Sigmoid colon (tissue), 6 donors: ENCODE measurements at regions not wholly inside any gene's neighbourhood (a gene's known extent, or its start where the extent isn't known, plus 50 kb on each side); places are given as distances from the start of the nearest gene placed in this dataset.
"Not testable (repeated sequence)": the region's sequence is repeated elsewhere in the genome, so short reads cannot be mapped to it uniquely, and the experiment has no call there.

Experiments used
- DNase-seq: peaks from one replicate; pipeline ENCODE4 v3.0.0-alpha.2; 2019
- H3K27ac ChIP-seq, 4 donors: fragments of 200-600 bp; sonication (generic); one replicate each; pipeline ENCODE4 v1.5.1; 2016 to 2019; ENCODE audit warnings: mild to moderate bottlenecking in 1 of 4
- H3K27me3 ChIP-seq, 3 donors: fragments of 200-600 bp; sonication (generic); one replicate each; pipeline ENCODE4 v1.5.1; 2019; ENCODE audit warnings: mild to moderate bottlenecking in 1 of 3
- H3K36me3 ChIP-seq, 4 donors: fragments of 200-600 bp; sonication (generic); one replicate each; pipeline ENCODE4 v1.5.1; 2016 to 2019
- H3K4me1 ChIP-seq, 4 donors: fragments of 200-600 bp; sonication (generic); one replicate each; pipeline ENCODE4 v1.5.1; 2017 to 2019
- H3K4me3 ChIP-seq, 4 donors: fragments of 200-600 bp; sonication (generic); one replicate each; pipeline ENCODE4 v1.5.1; 2017 to 2019; ENCODE audit warnings: mild to moderate bottlenecking in 2 of 4, moderate library complexity in 1 of 4
- H3K9me3 ChIP-seq, 4 donors: fragments of 200-600 bp in 3 of 4; sonication (generic) in 3 of 4; one replicate each; pipeline versions ENCODE4 v1.5.1 to v1.6.1; 2013 to 2019
- CTCF ChIP-seq, 4 experiments: fragments of 450-650 bp in 3 of 4; fragments of 200-600 bp in 1 of 4; IDR thresholded peaks; one replicate each; pipeline ENCODE4 v1.5.1; 2016 to 2019; ENCODE audit warnings: antibody characterized with exemption in 4 of 4, mild to moderate bottlenecking in 3 of 4, moderate library complexity in 2 of 4
- EP300 ChIP-seq, 4 donors: sonication (generic); formaldehyde crosslinking; IDR thresholded peaks; one replicate each; pipeline ENCODE4 v1.6.1; 2017; ENCODE audit warnings: antibody characterized with exemption in 4 of 4
- POLR2A ChIP-seq, 2 donors: fragments of 450-650 bp; IDR thresholded peaks; one replicate each; pipeline ENCODE4 v1.6.1; 2016; ENCODE audit warnings: antibody characterized with exemption in 2 of 2, mild to moderate bottlenecking in 2 of 2, moderate library complexity in 2 of 2
- POLR2AphosphoS5 ChIP-seq, 4 donors: sonication (generic); formaldehyde crosslinking; IDR thresholded peaks; one replicate each; pipeline ENCODE4 v1.6.1; 2017; ENCODE audit warnings: antibody characterized with exemption in 4 of 4
- WGBS, 2 donors: extraction: QIAGEN DNeasy Blood & Tissue Kit; methylation state at CpG; one replicate each; pipeline ENCODE4 v1.1.7; 2013; 5-methylcytosine and 5-hydroxymethylcytosine counted together
- intact Hi-C: fragments of 100-400 bp; cut with DNase I; formaldehyde crosslinking; loops from one replicate; pipeline ENCODE4 v1.15.1; 2023
- donor health status: healthy with polysubstance abuse.
- donor health status: healthy.

- 3 to 29% methylated on average over 1 of the region's 1 CpG for WGBS, 2 donors
- Histone ChIP-seq H3K4me3 (no peak overlapping the region), H3K27ac (no peak overlapping the region), H3K9me3 (no peaks in the 10 kb centered on the region), H3K36me3 (no peaks in the 10 kb centered on the region), H3K4me1 (no peaks in the 10 kb centered on the region), H3K27me3 (no peaks in the 10 kb centered on the region)
- TF ChIP-seq POLR2AphosphoS5 (IDR thresholded peaks at IDR 0.05) (no peak), EP300 (IDR thresholded peaks at IDR 0.05) (no peak), POLR2A (IDR thresholded peaks at IDR 0.05) (no peak), CTCF (IDR thresholded peaks at IDR 0.05) (no peak)
- no peak for DNase-seq
- intact Hi-C loops, result no loop called here
Observed at GRCh38 chr1:229913489-229913888, 153.5 kb upstream of the GALNT2 start.

- H3K27me3 ChIP-seq, H3K36me3 ChIP-seq, intact Hi-C loops, DNase-seq, H3K9me3 ChIP-seq, H3K27ac ChIP-seq, H3K4me1 ChIP-seq, H3K4me3 ChIP-seq: not testable (repeated sequence)
- 97 to 98% methylated on average over 10 of the region's 10 CpGs for WGBS, 2 donors
Observed at GRCh38 chr1:229919488-229919887, 147.6 kb upstream of the GALNT2 start.

GRCh38 chr1:229920683-229921082, 146.4 kb upstream of the GALNT2 start:
- intact Hi-C loops, result no loop called here
- Histone ChIP-seq H3K4me3 (no peak overlapping the region), H3K27ac (no peak overlapping the region), H3K36me3 (no peaks in the 10 kb centered on the region), H3K27me3 (no peaks in the 10 kb centered on the region), H3K4me1 (no peaks in the 10 kb centered on the region), H3K9me3 (no peaks in the 10 kb centered on the region)
- TF ChIP-seq POLR2A (IDR thresholded peaks at IDR 0.05) (no peak), EP300 (IDR thresholded peaks at IDR 0.05) (no peak), CTCF (IDR thresholded peaks at IDR 0.05) (no peak)
- WGBS, 2 donors, result 96 to 99% methylated on average over 2 of the region's 2 CpGs
- DNase-seq, result no peak

- TF ChIP-seq CTCF (IDR thresholded peaks at IDR 0.05), result no peak
- no peak for TF ChIP-seq EP300 (IDR thresholded peaks at IDR 0.05)
- no peak for TF ChIP-seq POLR2AphosphoS5 (IDR thresholded peaks at IDR 0.05)
- no peak for TF ChIP-seq POLR2A (IDR thresholded peaks at IDR 0.05)
- DNase-seq, result no peak
- no peaks in the 10 kb centered on the region for H3K9me3 ChIP-seq
- WGBS, 2 donors, result 94% methylated on average over 7 of the region's 7 CpGs
- H3K36me3 ChIP-seq, result no peaks in the 10 kb centered on the region
- no peak overlapping the region for H3K4me3 ChIP-seq
- no peaks in the 10 kb centered on the region for H3K4me1 ChIP-seq
- no peak overlapping the region for H3K27ac ChIP-seq
- intact Hi-C loops, result no loop called here
- no peaks in the 10 kb centered on the region for H3K27me3 ChIP-seq
Observed at GRCh38 chr1:229922249-229922648, 144.8 kb upstream of the GALNT2 start.

- no peak for DNase-seq
- H3K9me3 ChIP-seq, result no peaks in the 10 kb centered on the region
- no peak for TF ChIP-seq CTCF (IDR thresholded peaks at IDR 0.05)
- no peak for TF ChIP-seq POLR2A (IDR thresholded peaks at IDR 0.05)
- no peak for TF ChIP-seq EP300 (IDR thresholded peaks at IDR 0.05)
- TF ChIP-seq POLR2AphosphoS5 (IDR thresholded peaks at IDR 0.05), result no peak
- intact Hi-C loops, result no loop called here
- H3K27ac ChIP-seq, result no peak overlapping the region
- no peak overlapping the region for H3K4me3 ChIP-seq
- no peaks in the 10 kb centered on the region for H3K27me3 ChIP-seq
- H3K4me1 ChIP-seq, result no peaks in the 10 kb centered on the region
- H3K36me3 ChIP-seq, result no peaks in the 10 kb centered on the region
- 82 to 89% methylated on average over 10 of the region's 10 CpGs for WGBS, 2 donors
Observed at GRCh38 chr1:229924639-229925038, 142.4 kb upstream of the GALNT2 start.
